Smooth muscle cell (in vitro differentiated cells): ENCODE measurements at regions not wholly inside any gene's neighbourhood (a gene's known extent, or its start where the extent isn't known, plus 50 kb on each side); places are given as distances from the start of the nearest gene placed in this dataset.
A peak's percentile ranks its signal among the peaks of the same experiment; 100 is the strongest.

Experiments used
- DNase-seq: peaks from one replicate; lab custom pipeline; 2025; ENCODE audit not compliant: unreplicated experiment; lab: John Stamatoyannopoulos, UW
- H2AFZ ChIP-seq: fragments of 200-600 bp; sonication (generic); 2 replicates; pipeline ENCODE4 v1.6.0; 2016; ENCODE audit warnings: antibody characterized with exemption, low read depth, mild to moderate bottlenecking
- H3F3A ChIP-seq: fragments of 200-600 bp; sonication (generic); 2 replicates; pipeline ENCODE4 v1.6.0; 2017; ENCODE audit warnings: antibody characterized with exemption, low read depth
- H3K27ac ChIP-seq: fragments of 200-600 bp; sonication (generic); 2 replicates; pipeline ENCODE4 v1.5.1; 2016; ENCODE audit warnings: low read depth, mild to moderate bottlenecking
- H3K27me3 ChIP-seq: fragments of 200-600 bp; sonication (generic); 2 replicates; pipeline ENCODE4 v1.6.1; 2016; ENCODE audit warnings: low read depth, mild to moderate bottlenecking
- H3K36me3 ChIP-seq: fragments of 200-600 bp; sonication (generic); 2 replicates; pipeline ENCODE4 v1.5.1; 2016; ENCODE audit warnings: low read depth
- H3K4me1 ChIP-seq: fragments of 200-600 bp; sonication (generic); 2 replicates; pipeline ENCODE4 v1.5.1; 2016; ENCODE audit warnings: low read depth
- H3K4me2 ChIP-seq: fragments of 200-600 bp; sonication (generic); 2 replicates; pipeline ENCODE4 v1.6.0; 2016; ENCODE audit warnings: mild to moderate bottlenecking
- H3K4me3 ChIP-seq: fragments of 200-600 bp; sonication (generic); 2 replicates; pipeline ENCODE4 v1.5.1; 2016; ENCODE audit warnings: mild to moderate bottlenecking
- H3K79me2 ChIP-seq: fragments of 200-600 bp; sonication (generic); 2 replicates; pipeline ENCODE4 v1.6.0; 2016; ENCODE audit warnings: low read depth, mild to moderate bottlenecking
- H3K9ac ChIP-seq: fragments of 200-600 bp; sonication (generic); 2 replicates; pipeline ENCODE4 v1.6.0; 2016; ENCODE audit warnings: low read depth
- H3K9me3 ChIP-seq: fragments of 200-600 bp; sonication (generic); replicated peaks from 2 replicates; pipeline ENCODE4 v1.5.1; 2016; ENCODE audit warnings: low read depth
- H4K20me1 ChIP-seq: fragments of 200-600 bp; sonication (generic); 2 replicates; pipeline ENCODE4 v1.6.0; 2016; ENCODE audit warnings: low read depth
- WGBS: methylation state at CpG from one replicate; pipeline ENCODE4 v1.1.7; 2016; ENCODE audit warnings: low lambda C conversion rate; 5-methylcytosine and 5-hydroxymethylcytosine counted together
- TF ChIP-seq, protein P1 (sequence below): fragments of 200-600 bp; sonication (generic); IDR thresholded peaks from 2 replicates; pipeline ENCODE4 v1.5.1; 2017; ENCODE audit warnings: borderline replicate concordance, mild to moderate bottlenecking, antibody characterized with exemption; ENCODE audit not compliant: insufficient read depth, poor library complexity, severe bottlenecking

DNA sequence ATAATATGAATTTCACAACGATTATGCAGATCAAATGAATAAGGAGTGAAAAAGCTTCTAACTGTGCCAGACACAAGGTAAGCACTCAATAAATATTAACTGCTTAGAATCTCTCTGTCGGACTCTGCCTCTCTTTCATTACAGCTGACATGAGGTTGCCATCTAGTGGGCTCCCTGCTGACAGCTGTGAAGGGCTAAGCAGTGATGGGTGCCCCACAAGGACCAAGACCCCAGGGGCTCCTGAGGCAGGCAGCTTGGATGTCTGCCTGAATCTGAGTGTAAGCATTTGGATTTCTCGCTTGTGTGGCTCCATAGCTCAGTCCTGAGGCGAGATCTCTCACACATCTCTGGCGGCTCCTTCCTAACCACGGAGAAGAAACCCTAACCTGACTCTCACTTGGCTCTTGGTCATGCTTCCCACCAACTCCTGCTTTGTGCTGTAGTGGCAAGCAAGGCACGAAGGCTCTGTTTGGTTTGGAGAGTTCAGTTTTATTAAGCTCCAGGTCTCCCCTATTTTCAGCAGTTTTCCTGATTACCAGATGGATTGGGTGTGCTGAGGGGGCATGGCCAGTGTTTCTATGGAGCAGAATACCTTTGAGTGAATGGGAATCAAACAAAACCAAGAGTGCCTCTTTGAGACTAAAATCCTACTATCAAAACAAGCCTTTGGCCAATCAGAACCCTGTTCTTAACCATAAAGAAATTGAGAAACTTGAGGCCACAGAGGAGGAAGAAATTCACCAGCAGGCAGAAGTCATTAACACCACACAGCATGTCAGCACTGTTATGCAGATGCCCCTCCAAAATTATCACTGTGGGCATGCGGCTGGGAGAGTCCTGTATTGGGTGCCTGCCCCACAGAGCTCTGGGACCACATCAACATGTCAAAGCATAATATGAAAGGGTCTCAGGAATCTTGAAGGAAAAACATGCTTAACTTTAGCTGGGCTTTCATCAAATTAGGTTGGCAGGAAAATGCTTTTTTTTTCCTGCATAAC is 152.8 kb upstream of the NTM start:
- Histone ChIP-seq H3K9me3 (no peaks in the 10 kb centered on the region), H3K36me3 (no peaks in the 10 kb centered on the region), H3F3A (no peaks in the 10 kb centered on the region), H3K27ac (no peak overlapping the region), H3K79me2 (no peaks in the 10 kb centered on the region), H3K27me3 (no peaks in the 10 kb centered on the region), H3K4me2 (no peak overlapping the region), H4K20me1 (no peaks in the 10 kb centered on the region), H3K9ac (no peak overlapping the region), H3K4me1 (no peaks in the 10 kb centered on the region), H2AFZ (no peak overlapping the region), H3K4me3 (no peak overlapping the region)
- no peak for DNase-seq
- TF ChIP-seq, protein P1, sequence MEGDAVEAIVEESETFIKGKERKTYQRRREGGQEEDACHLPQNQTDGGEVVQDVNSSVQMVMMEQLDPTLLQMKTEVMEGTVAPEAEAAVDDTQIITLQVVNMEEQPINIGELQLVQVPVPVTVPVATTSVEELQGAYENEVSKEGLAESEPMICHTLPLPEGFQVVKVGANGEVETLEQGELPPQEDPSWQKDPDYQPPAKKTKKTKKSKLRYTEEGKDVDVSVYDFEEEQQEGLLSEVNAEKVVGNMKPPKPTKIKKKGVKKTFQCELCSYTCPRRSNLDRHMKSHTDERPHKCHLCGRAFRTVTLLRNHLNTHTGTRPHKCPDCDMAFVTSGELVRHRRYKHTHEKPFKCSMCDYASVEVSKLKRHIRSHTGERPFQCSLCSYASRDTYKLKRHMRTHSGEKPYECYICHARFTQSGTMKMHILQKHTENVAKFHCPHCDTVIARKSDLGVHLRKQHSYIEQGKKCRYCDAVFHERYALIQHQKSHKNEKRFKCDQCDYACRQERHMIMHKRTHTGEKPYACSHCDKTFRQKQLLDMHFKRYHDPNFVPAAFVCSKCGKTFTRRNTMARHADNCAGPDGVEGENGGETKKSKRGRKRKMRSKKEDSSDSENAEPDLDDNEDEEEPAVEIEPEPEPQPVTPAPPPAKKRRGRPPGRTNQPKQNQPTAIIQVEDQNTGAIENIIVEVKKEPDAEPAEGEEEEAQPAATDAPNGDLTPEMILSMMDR = peak; percentile 42
- whole genome bisulfite sequencing = 37% methylated on average over 8 of the region's 8 CpGs

DNA sequence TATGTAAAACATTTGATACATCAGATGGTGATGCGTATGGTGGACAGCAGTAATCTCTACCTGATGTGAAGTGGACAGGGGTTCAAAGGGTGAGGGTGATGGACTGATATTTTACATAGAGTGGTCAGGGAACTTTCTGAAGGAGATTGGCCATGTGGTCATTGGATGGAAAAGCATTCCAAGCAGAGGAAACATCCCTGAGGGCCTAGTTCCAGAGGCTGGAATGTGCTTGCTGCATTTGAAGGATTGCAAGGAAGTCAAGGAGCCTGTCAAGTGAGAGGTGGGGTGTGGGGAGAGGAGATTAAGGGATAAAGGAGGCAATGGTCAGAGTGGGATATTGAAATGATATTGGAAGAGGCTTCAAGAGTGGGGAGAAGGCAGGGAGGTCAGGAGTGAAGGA is 151.9 kb upstream of the NTM start:
- WGBS = 97% methylated on average over 1 of the region's 1 CpG
- Histone ChIP-seq H3K4me3 (no peak overlapping the region), H3K36me3 (no peaks in the 10 kb centered on the region)

DNA sequence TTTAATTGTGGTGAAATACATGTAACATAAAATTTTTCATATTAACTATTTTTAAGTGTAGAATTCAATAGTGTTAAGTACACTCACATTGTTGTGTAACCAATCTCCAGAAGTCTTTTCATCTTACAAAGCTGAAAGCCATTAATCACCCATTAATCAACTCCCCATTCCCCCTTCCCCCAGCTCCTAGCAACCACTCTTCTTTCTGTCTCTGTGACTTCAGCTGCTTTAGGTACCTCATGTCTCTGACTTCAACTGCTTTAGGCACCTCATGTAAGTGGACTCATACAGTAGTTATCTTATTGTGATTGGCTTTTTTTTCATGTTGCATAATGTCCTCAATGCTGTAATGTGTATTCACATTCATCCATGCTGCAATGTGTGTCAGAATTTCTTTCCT is 150.8 kb upstream of the NTM start:
- Histone ChIP-seq H4K20me1 (no peaks in the 10 kb centered on the region), H3K4me3 (no peak overlapping the region), H3K4me1 (peaks cover 8% of the 10 kb centered on the region), H3K9me3 (no peaks in the 10 kb centered on the region), H3K79me2 (no peaks in the 10 kb centered on the region), H3K27me3 (no peaks in the 10 kb centered on the region), H3K36me3 (no peaks in the 10 kb centered on the region), H3K9ac (no peak overlapping the region), H3K27ac (no peak overlapping the region), H3K4me2 (no peak overlapping the region), H2AFZ (no peak overlapping the region), H3F3A (no peaks in the 10 kb centered on the region)
- TF ChIP-seq, protein P1 = no peak
- no peak for DNase-seq

More for the DNA sequence above, 151.9 kb upstream of the NTM start:
- DNase-seq = no peak
- no peaks in the 10 kb centered on the region for H3K4me1 ChIP-seq
- no peak overlapping the region for H3K27ac ChIP-seq
- H4K20me1 ChIP-seq = no peaks in the 10 kb centered on the region
- no peak overlapping the region for H3K9ac ChIP-seq
- H3K79me2 ChIP-seq = no peaks in the 10 kb centered on the region
- no peak overlapping the region for H2AFZ ChIP-seq
- H3K4me2 ChIP-seq = no peak overlapping the region
- H3F3A ChIP-seq = no peaks in the 10 kb centered on the region
- TF ChIP-seq, protein P1 = no peak
- H3K9me3 ChIP-seq = no peaks in the 10 kb centered on the region
- no peaks in the 10 kb centered on the region for H3K27me3 ChIP-seq
